DMS 273 treated with DMSO at 0.1 percent for 48 hours (cell line): ENCODE measurements at regions not wholly inside any gene's neighbourhood (a gene's known extent, or its start where the extent isn't known, plus 50 kb on each side); places are given as distances from the start of the nearest gene placed in this dataset.

Source experiments
- DNase-seq: peaks from one replicate; lab custom pipeline; 2025; lab: John Stamatoyannopoulos, UW

GRCh38 chr18:10398571-10398970, 55.9 kb upstream of the APCDD1 start:
- peak; percentile 80 for DNase-seq

DNA sequence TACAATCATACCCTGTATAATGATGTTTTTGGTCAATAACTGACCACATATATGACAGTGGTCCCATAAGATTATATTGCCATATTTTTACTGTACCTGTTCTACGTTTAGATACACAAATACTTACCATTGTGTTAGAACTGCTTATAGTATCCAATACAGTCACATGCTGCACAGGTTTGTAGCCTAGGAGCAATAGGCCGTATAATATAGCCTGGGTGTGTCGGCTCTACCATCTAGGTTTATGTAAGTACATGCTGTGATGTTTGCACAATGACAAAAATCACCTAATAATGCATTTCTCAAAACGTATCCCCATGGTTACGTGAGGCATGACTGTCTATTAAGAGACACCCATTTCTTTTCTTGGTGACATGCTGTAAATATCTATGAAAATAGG, 55.0 kb upstream of the APCDD1 start:
- DNase-seq, result no peak

DNA sequence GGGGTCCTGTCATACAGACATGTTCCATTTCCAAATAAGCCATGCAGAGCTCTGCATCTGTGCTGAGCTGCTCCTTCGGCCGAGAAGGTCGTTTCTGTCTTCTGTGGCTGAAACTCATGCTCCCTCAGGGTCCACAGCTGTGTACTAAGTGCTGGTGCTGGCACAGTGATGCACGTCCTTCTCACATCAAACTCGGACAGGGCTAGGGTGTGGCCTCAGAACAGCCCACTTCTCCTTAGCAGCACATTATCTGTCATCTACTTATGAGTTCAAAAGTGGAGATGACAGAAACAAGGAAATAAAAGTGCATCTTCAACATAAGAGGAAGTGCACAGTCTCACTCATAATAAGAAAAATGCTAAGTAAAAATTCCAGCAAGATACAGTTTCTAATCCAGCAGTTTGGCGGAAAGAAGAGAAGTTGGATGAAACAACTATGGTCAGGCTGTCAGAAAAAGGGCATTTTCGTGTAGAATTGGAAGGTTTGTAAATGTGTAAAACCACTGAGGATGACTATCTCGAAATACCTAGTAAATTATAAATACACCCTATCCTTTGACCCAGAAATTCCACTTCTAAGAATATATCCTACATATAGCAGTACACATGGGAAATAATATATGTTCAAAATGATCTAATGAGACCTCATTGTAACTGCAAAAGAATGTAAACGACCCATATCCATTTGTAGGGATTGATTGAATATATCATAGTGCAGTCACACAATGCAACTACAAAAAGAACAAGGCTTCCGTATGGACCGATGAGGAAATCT, 53.7 kb upstream of the APCDD1 start:
- no peak for DNase-seq

DNA sequence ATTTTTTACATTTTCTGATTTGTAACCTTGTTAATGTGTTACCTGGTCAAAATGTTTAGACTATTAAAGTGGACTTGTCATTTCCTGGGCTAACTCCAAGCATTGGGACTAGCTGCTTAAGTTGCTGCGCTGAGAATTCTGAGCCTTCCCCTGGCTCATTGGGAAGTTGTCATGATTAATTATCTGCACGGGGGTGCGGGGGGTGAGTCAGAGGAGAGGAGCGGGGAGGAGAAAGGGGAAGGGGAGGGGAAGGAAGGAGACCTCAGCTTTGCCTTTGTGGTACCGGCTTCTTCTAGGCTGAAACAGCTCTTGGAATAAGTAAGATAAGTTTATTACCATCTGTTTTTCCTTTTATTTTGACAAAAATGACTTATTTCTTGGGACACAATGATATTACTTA, 52.9 kb upstream of the APCDD1 start:
- no peak for DNase-seq

- no peak for DNase-seq
Observed at GRCh38 chr18:10401930-10402329, 52.5 kb upstream of the APCDD1 start.

DNA sequence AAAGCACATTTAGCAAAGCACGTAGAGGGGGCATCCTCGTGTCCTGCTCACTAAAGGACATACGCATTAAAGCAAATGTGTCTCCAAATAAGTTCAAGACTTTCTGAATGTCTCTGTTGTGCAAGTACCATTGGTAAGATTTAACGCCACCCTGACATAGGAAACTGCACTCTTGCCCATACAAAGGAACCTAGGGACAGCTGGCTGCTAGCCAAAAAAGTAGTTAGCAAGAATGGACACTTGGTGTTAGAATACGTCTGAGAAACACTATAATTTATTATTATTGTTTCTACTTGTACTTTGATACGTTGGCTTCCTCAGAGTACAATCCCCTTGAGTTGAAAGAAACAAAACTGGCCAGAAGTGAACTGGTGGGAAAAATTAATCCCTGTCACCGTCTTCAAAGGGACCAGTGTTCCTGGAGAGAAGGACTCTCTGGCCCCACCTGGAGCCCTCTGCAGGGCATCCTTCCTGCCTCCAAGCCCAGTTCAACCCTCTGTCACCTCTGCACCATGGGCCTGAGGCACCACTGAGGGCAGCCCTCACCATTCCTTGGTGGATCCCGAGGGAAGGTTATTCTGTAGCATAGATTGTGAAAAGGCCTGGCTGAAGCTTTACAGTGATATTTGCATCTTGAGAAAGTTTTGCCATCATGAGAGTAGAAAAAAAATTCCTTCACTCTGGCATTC, 51.4 kb upstream of the APCDD1 start:
- DNase-seq, result no peak

DNA sequence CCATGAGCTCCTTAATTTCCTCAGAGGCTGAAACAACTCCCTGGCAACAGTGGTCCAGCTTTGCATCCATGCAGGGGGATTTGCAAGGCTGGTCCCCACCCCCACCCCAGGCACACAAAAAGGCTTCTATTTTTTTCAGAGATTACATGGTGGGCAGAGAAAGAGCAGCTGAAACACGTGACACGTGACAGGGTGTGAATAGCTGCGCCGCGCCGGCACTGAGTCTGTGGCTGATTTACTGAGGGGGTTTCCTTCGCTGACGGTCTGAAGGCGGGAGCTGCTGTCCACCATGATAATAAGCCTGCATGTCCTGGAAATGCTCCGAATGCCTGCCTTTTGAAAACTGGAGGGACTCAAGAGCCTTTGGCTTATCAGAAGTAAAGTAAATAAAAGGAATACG, 50.7 kb upstream of the APCDD1 start:
- DNase-seq, result no peak

DNA sequence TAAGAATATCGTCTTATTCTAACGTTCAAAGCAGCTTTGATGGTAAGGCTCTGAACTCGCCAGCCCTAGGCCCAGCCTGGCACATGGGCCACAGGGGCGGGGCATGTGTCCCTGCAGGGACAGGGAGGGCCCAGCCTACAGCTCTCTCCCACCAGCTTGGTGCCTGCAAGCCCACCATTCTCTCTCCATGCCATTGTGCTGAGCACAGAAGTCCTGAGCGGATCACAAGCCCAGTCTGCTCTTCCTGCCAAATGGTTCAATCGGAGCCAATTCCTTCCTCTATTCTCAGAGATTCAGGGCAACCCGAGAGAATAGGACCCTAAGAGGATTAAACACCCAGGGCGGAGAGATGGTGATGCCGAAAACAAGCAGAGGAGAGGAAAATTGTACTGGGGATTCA, 50.3 kb upstream of the APCDD1 start:
- no peak for DNase-seq
